HEK293 (cell line): ENCODE measurements at regions not wholly inside any gene's neighbourhood (a gene's known extent, or its start where the extent isn't known, plus 50 kb on each side); places are given as distances from the start of the nearest gene placed in this dataset.

Experiments
- CTCF ChIA-PET: fragments of 350-600 bp; formaldehyde crosslinking; extraction: SDS; loops from one replicate; lab custom pipeline; 2021; ENCODE audit warnings: antibody characterized with exemption; lab: Yijun Ruan, JAX
- POLR2A ChIA-PET: fragments of 300-600 bp; formaldehyde crosslinking; extraction: SDS; loops from one replicate; lab custom pipeline; 2020; ENCODE audit warnings: antibody characterized with exemption, inconsistent platforms; lab: Yijun Ruan, JAX
- H3K27ac ChIP-seq: fragments of 200-500 bp; sonication (Bioruptor generic); 2 replicates; pipeline ENCODE4 v1.5.1; 2014; ENCODE audit warnings: low read depth, low read length, control low read depth, inconsistent platforms; ENCODE audit errors: extremely low read depth
- H3K36me3 ChIP-seq, 2 experiments: fragments of 200-500 bp in 1 of 2; sonication (Bioruptor generic) in 1 of 2; 1 replicate in 1 of 2; 2 replicates in 1 of 2; pipeline ENCODE4 v1.5.1; 2014 to 2017; ENCODE audit warnings: inconsistent platforms in 2 of 2, low read length in 2 of 2; ENCODE audit not compliant: control insufficient read depth in 2 of 2, insufficient read depth in 1 of 2
- H3K4me1 ChIP-seq: fragments of 200-500 bp; sonication (Bioruptor generic); 2 replicates; pipeline ENCODE4 v1.5.1; 2014; ENCODE audit warnings: mild to moderate bottlenecking, low read length, inconsistent platforms; ENCODE audit not compliant: control insufficient read depth, insufficient read depth
- H3K4me3 ChIP-seq: 2 replicates; pipeline ENCODE4 v1.5.1; 2011; ENCODE audit warnings: low read depth, mild to moderate bottlenecking, control low read depth, low read length, moderate library complexity
- H3K9me3 ChIP-seq: fragments of 200-500 bp; sonication (Bioruptor generic); 2 replicates; pipeline ENCODE4 v1.5.1; 2014; ENCODE audit warnings: low read depth, low read length, inconsistent platforms; ENCODE audit not compliant: control insufficient read depth, insufficient read depth
- AEBP2 ChIP-seq: fragments of 450-650 bp; formaldehyde crosslinking; IDR thresholded peaks from 2 replicates; pipeline ENCODE4 v1.5.1; 2016; ENCODE audit warnings: missing biosample characterization, missing genetic modification characterization, borderline replicate concordance
- KLF17 ChIP-seq: fragments of 450-650 bp; formaldehyde crosslinking; IDR thresholded peaks from 2 replicates; pipeline ENCODE4 v1.5.1; 2016; ENCODE audit warnings: missing biosample characterization, missing genetic modification characterization
- KLF9 ChIP-seq: fragments of 450-650 bp; formaldehyde crosslinking; IDR thresholded peaks from 2 replicates; pipeline ENCODE4 v1.5.1; 2016; ENCODE audit warnings: missing biosample characterization, missing genetic modification characterization, low read depth
- SP2 ChIP-seq: fragments of 450-650 bp; formaldehyde crosslinking; IDR thresholded peaks from 2 replicates; pipeline ENCODE4 v1.5.1; 2016; ENCODE audit warnings: missing biosample characterization, missing genetic modification characterization
- ZBTB1 ChIP-seq: fragments of 450-650 bp; formaldehyde crosslinking; IDR thresholded peaks from 2 replicates; pipeline ENCODE4 v1.5.1; 2016; ENCODE audit warnings: missing biosample characterization, missing genetic modification characterization
- ZBTB6 ChIP-seq: fragments of 450-650 bp; formaldehyde crosslinking; IDR thresholded peaks from 2 replicates; pipeline ENCODE4 v1.5.1; 2017; ENCODE audit warnings: missing biosample characterization, missing genetic modification characterization
- ZNF132 ChIP-seq: fragments of 450-650 bp; formaldehyde crosslinking; IDR thresholded peaks from 2 replicates; pipeline ENCODE4 v1.5.1; 2017; ENCODE audit warnings: missing biosample characterization, missing genetic modification characterization, borderline replicate concordance
- ZNF169 ChIP-seq: fragments of 450-650 bp; formaldehyde crosslinking; IDR thresholded peaks from 2 replicates; pipeline ENCODE4 v1.5.1; 2016; ENCODE audit warnings: missing biosample characterization, missing genetic modification characterization
- ZNF174 ChIP-seq: fragments of 450-650 bp; formaldehyde crosslinking; IDR thresholded peaks from 2 replicates; pipeline ENCODE4 v1.5.0; 2017; ENCODE audit warnings: missing biosample characterization, mild to moderate bottlenecking, missing genetic modification characterization
- ZNF184 ChIP-seq: fragments of 450-650 bp; IDR thresholded peaks from 2 replicates; pipeline ENCODE4 v1.5.1; 2018; ENCODE audit warnings: missing biosample characterization, mild to moderate bottlenecking, missing genetic modification characterization
- ZNF211 ChIP-seq: fragments of 450-650 bp; formaldehyde crosslinking; IDR thresholded peaks from 2 replicates; pipeline ENCODE4 v1.5.1; 2016; ENCODE audit warnings: low read depth, missing biosample characterization, missing genetic modification characterization
- ZNF214 ChIP-seq: fragments of 450-650 bp; formaldehyde crosslinking; IDR thresholded peaks from 2 replicates; pipeline ENCODE4 v1.5.1; 2017; ENCODE audit warnings: missing biosample characterization, mild to moderate bottlenecking, missing genetic modification characterization, borderline replicate concordance
- ZNF23 ChIP-seq: fragments of 450-650 bp; formaldehyde crosslinking; IDR thresholded peaks from 2 replicates; pipeline ENCODE4 v1.5.1; 2016; ENCODE audit warnings: missing biosample characterization, missing genetic modification characterization, borderline replicate concordance
- ZNF239 ChIP-seq: fragments of 450-650 bp; formaldehyde crosslinking; IDR thresholded peaks from 2 replicates; pipeline ENCODE4 v1.5.1; 2016; ENCODE audit warnings: missing biosample characterization, missing genetic modification characterization
- ZNF26 ChIP-seq: fragments of 450-650 bp; formaldehyde crosslinking; IDR thresholded peaks from 2 replicates; pipeline ENCODE4 v1.5.1; 2016; ENCODE audit warnings: missing biosample characterization, missing genetic modification characterization
- ZNF324 ChIP-seq: fragments of 450-650 bp; formaldehyde crosslinking; IDR thresholded peaks from 2 replicates; pipeline ENCODE4 v1.5.1; 2016; ENCODE audit warnings: missing biosample characterization, missing genetic modification characterization
- ZNF394 ChIP-seq: fragments of 450-650 bp; formaldehyde crosslinking; IDR thresholded peaks from 2 replicates; pipeline ENCODE4 v1.5.1; 2016; ENCODE audit warnings: missing biosample characterization, missing genetic modification characterization, mild to moderate bottlenecking, moderate library complexity, borderline replicate concordance
- ZNF521 ChIP-seq: fragments of 450-650 bp; formaldehyde crosslinking; IDR thresholded peaks from 2 replicates; pipeline ENCODE4 v1.5.1; 2017; ENCODE audit warnings: missing biosample characterization, mild to moderate bottlenecking, missing genetic modification characterization
- ZNF544 ChIP-seq: fragments of 450-650 bp; formaldehyde crosslinking; IDR thresholded peaks from 2 replicates; pipeline ENCODE4 v1.5.0; 2017; ENCODE audit warnings: missing biosample characterization, missing genetic modification characterization
- ZNF549 ChIP-seq: fragments of 450-650 bp; IDR thresholded peaks from 2 replicates; pipeline ENCODE4 v1.5.1; 2018; ENCODE audit warnings: missing biosample characterization, missing genetic modification characterization, mild to moderate bottlenecking, inconsistent platforms, moderate library complexity
- ZNF560 ChIP-seq: fragments of 450-650 bp; formaldehyde crosslinking; IDR thresholded peaks from 2 replicates; pipeline ENCODE4 v1.5.1; 2017; ENCODE audit warnings: missing biosample characterization, missing genetic modification characterization, borderline replicate concordance
- ZNF654 ChIP-seq: fragments of 450-650 bp; formaldehyde crosslinking; IDR thresholded peaks from 2 replicates; pipeline ENCODE4 v1.5.1; 2016; ENCODE audit warnings: low read depth, missing biosample characterization, missing genetic modification characterization
- ZSCAN23 ChIP-seq: fragments of 450-650 bp; formaldehyde crosslinking; IDR thresholded peaks from 2 replicates; pipeline ENCODE4 v1.5.1; 2016; ENCODE audit warnings: missing biosample characterization, missing genetic modification characterization
- TF ChIP-seq, protein P1 (sequence below): fragments of 450-650 bp; formaldehyde crosslinking; IDR thresholded peaks from 2 replicates; pipeline ENCODE4 v1.5.1; 2016; ENCODE audit warnings: missing biosample characterization, missing genetic modification characterization
- TF ChIP-seq, protein P2 (sequence below): sonication (generic); formaldehyde crosslinking; IDR thresholded peaks from 2 replicates; pipeline ENCODE4 v1.8.1; 2022; ENCODE audit warnings: mild to moderate bottlenecking, moderate library complexity, missing genetic modification reagents
- TF ChIP-seq, protein P3 (sequence below): fragments of 450-650 bp; formaldehyde crosslinking; IDR thresholded peaks from 2 replicates; pipeline ENCODE4 v1.5.1; 2016; ENCODE audit warnings: missing biosample characterization, missing genetic modification characterization

- ChIA-PET CTCF (no interaction called here), POLR2A (no interaction called here)
- no peaks in the 10 kb centered on the region for H3K4me1 ChIP-seq
- TF ChIP-seq ZNF132 (tag by site-specific recombination) (no peak), ZBTB1 (no peak), ZNF394 (tag by site-specific recombination) (no peak), SP2 (no peak), ZNF26 (no peak), ZNF214 (no peak), ZNF23 (no peak), ZNF169 (no peak), ZNF549 (no peak), ZNF174 (tag by site-specific recombination) (no peak), AEBP2 (tag by site-specific recombination) (no peak), ZNF184 (tag by site-specific recombination) (no peak)
- TF ChIP-seq, protein P1, sequence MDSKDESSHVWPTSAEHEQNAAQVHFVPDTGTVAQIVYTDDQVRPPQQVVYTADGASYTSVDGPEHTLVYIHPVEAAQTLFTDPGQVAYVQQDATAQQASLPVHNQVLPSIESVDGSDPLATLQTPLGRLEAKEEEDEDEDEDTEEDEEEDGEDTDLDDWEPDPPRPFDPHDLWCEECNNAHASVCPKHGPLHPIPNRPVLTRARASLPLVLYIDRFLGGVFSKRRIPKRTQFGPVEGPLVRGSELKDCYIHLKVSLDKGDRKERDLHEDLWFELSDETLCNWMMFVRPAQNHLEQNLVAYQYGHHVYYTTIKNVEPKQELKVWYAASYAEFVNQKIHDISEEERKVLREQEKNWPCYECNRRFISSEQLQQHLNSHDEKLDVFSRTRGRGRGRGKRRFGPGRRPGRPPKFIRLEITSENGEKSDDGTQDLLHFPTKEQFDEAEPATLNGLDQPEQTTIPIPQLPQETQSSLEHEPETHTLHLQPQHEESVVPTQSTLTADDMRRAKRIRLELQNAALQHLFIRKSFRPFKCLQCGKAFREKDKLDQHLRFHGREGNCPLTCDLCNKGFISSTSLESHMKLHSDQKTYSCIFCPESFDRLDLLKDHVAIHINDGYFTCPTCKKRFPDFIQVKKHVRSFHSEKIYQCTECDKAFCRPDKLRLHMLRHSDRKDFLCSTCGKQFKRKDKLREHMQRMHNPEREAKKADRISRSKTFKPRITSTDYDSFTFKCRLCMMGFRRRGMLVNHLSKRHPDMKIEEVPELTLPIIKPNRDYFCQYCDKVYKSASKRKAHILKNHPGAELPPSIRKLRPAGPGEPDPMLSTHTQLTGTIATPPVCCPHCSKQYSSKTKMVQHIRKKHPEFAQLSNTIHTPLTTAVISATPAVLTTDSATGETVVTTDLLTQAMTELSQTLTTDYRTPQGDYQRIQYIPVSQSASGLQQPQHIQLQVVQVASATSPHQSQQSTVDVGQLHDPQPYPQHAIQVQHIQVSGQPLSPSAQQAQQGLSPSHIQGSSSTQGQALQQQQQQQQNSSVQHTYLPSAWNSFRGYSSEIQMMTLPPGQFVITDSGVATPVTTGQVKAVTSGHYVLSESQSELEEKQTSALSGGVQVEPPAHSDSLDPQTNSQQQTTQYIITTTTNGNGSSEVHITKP = no peak
- TF ChIP-seq, protein P2, sequence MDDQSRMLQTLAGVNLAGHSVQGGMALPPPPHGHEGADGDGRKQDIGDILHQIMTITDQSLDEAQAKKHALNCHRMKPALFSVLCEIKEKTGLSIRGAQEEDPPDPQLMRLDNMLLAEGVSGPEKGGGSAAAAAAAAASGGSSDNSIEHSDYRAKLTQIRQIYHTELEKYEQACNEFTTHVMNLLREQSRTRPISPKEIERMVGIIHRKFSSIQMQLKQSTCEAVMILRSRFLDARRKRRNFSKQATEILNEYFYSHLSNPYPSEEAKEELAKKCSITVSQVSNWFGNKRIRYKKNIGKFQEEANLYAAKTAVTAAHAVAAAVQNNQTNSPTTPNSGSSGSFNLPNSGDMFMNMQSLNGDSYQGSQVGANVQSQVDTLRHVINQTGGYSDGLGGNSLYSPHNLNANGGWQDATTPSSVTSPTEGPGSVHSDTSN (CRISPR knock-in tag) = no peak
- no peaks in the 10 kb centered on the region for H3K36me3 ChIP-seq
- no peak overlapping the region for H3K27ac ChIP-seq
- no peaks in the 10 kb centered on the region for H3K9me3 ChIP-seq
- H3K4me3 ChIP-seq = no peak overlapping the region
These were observed 1459.5 kb upstream of the PCDH20 start for GRCh38 chr13:62875118-62875640.

- Histone ChIP-seq H3K9me3 (no peaks in the 10 kb centered on the region), H3K4me3 (no peak overlapping the region), H3K27ac (no peak overlapping the region), H3K4me1 (no peaks in the 10 kb centered on the region), H3K36me3 (no peaks in the 10 kb centered on the region)
- ChIA-PET POLR2A (no interaction called here), CTCF (no interaction called here)
- TF ChIP-seq ZNF521 (no peak), ZNF560 (tag by site-specific recombination) (no peak), ZSCAN23 (tag by site-specific recombination) (no peak), ZNF654 (tag by site-specific recombination) (no peak), ZBTB6 (tag by site-specific recombination) (no peak), ZNF239 (tag by site-specific recombination) (no peak), ZNF544 (tag by site-specific recombination) (no peak), KLF9 (tag by site-specific recombination) (no peak), ZNF211 (tag by site-specific recombination) (no peak), ZNF324 (tag by site-specific recombination) (no peak), KLF17 (tag by site-specific recombination) (no peak)
- TF ChIP-seq, protein P3, sequence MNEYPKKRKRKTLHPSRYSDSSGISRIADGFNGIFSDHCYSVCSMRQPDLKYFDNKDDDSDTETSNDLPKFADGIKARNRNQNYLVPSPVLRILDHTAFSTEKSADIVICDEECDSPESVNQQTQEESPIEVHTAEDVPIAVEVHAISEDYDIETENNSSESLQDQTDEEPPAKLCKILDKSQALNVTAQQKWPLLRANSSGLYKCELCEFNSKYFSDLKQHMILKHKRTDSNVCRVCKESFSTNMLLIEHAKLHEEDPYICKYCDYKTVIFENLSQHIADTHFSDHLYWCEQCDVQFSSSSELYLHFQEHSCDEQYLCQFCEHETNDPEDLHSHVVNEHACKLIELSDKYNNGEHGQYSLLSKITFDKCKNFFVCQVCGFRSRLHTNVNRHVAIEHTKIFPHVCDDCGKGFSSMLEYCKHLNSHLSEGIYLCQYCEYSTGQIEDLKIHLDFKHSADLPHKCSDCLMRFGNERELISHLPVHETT = no peak
These were observed 1434.7 kb upstream of the PCDH20 start for GRCh38 chr13:62850331-62850730.
